ENCODE measurements at regions not wholly inside any gene's neighbourhood (a gene's known extent, or its start where the extent isn't known, plus 50 kb on each side); places are given as distances from the start of the nearest gene placed in this dataset.

- TF ChIP-seq CTCF (IDR thresholded peaks at IDR 0.05) (no peak), POLR2A (IDR thresholded peaks at IDR 0.05) (no peak)
These were observed 573.5 kb downstream of the TNS3 start for GRCh38 chr7:47008461-47008860.
